H7 (cell line): ENCODE measurements at regions not wholly inside any gene's neighbourhood (a gene's known extent, or its start where the extent isn't known, plus 50 kb on each side); places are given as distances from the start of the nearest gene placed in this dataset.
"Not testable (repeated sequence)": the region's sequence is repeated elsewhere in the genome, so short reads cannot be mapped to it uniquely, and the experiment has no call there.

Experiments
- DNase-seq: peaks from one replicate; pipeline ENCODE4 v3.0.0; 2012
- H3K27me3 ChIP-seq: 2 replicates; pipeline ENCODE4 v1.6.0; 2011; ENCODE audit warnings: mild to moderate bottlenecking, low read length; ENCODE audit not compliant: control insufficient read depth, insufficient read depth
- H3K36me3 ChIP-seq: replicated peaks from 2 replicates; pipeline ENCODE4 v1.5.1; 2011; ENCODE audit warnings: low read length; ENCODE audit not compliant: control insufficient read depth, insufficient read depth
- H3K4me3 ChIP-seq: 2 replicates; pipeline ENCODE4 v1.5.1; 2011; ENCODE audit warnings: low read depth, mild to moderate bottlenecking, control low read depth, low read length, moderate library complexity; ENCODE audit not compliant: insufficient read depth

DNA sequence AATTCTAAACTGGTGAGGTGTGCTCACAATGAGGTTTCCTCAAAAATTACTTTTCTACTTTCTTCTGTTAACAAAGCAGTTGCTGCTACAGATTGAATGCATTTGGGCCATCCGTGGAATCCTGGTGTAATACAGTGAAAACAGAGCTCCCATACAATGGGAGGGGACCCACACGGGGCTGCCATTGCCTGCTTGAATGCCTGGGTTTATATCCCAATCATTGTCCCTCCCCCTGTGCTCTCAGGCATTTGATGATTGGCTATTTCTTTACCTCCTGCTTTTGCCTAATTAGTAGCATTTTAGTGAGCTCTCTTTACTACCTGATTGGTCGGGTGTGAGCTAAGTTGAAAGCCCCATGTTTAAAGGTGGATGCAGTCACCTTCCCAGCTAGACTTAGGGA is 52.9 kb upstream of the CSF1 start:
- not testable (repeated sequence) for H3K27me3 ChIP-seq, H3K36me3 ChIP-seq, DNase-seq, H3K4me3 ChIP-seq

DNA sequence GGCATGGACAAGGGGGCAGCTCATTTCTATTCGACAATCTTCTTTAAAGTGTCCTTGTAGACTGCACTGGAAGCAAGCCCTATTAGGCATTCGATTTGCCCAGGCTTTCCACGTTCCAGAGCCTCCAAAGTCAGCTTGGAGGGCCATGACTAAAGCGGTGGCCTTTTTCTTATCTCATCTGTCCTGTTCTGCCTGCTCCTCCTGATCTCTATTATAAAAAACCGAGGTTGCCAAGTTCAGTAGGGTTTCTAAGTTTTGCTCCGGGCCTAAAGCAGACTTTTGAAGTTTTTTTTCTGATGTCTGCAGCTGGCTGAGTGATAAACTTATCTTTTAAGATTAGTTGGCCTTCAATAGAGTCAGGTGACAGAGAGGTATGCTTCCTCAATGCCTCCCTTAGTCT is 54.7 kb upstream of the CSF1 start:
- H3K27me3 ChIP-seq, H3K4me3 ChIP-seq, H3K36me3 ChIP-seq, DNase-seq: not testable (repeated sequence)

GRCh38 chr1:109853972-109854371 is 56.7 kb upstream of the CSF1 start:
- H3K4me3 ChIP-seq, DNase-seq, H3K27me3 ChIP-seq, H3K36me3 ChIP-seq: not testable (repeated sequence)

DNA sequence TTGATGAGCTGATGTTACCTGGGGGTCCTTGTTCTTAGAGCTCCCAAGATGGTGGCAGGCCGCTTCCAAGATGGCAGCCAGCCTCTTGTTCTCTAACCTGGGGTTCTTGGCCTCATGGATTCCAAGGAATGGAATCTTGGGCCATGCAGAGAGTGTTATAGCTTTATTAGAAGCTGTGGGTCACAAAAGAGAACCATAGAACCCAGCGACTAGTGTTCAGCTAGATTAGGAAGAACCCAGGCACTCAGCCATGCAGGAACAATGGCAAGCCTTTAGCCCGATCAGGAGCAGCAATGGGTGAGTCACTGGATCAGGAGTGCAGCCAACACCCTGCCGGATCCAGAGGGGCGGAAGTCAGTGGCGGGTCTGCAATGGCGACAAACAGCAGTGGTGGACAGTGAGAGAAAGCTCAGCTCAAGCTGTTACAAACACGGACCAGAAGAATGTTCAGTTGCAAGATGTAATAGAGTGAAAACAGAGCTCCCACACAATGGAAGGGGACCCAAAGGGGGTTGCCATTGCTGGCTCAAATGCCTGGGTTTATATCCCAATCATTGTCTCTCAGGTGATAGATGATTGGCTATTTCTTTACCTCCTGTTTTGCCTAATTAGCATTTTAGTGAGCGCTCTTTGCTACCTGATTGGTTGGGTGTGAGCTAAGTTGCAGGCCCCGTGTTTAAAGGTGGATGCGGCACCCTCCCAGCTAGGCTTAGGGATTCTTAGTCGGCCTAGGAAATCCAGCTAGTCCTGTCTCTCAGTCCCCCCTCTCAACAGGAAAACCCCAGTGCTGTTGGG is 58.2 kb upstream of the CSF1 start:
- H3K4me3 ChIP-seq, H3K36me3 ChIP-seq, H3K27me3 ChIP-seq, DNase-seq: not testable (repeated sequence)

- H3K36me3 ChIP-seq = no peaks in the 10 kb centered on the region
- DNase-seq = no peak
- H3K4me3 ChIP-seq = no peak overlapping the region
- no peaks in the 10 kb centered on the region for H3K27me3 ChIP-seq
These were observed 59.8 kb upstream of the CSF1 start for GRCh38 chr1:109850827-109851226.

DNA sequence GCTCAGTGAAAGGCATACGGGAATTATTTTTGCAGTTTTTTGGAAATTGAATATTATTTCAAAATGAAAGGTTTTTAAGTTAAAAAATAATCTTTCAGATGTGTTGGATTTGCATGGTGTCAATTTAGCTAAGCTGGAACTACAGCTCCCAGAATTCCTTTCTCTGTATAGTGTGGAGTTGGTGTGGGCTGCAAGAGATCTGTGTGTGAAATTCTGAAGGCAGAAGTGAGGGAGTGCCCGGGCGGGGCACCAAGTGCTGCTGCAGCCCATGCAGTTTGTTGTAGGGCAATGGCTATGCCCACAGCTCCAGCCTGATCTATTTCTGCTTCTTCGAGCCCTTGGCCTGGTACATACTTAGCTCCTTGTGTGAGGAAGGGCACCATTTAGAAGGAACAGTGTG is 60.5 kb upstream of the CSF1 start:
- Histone ChIP-seq H3K4me3 (no peak overlapping the region), H3K27me3 (no peaks in the 10 kb centered on the region), H3K36me3 (no peaks in the 10 kb centered on the region)
- no peak for DNase-seq

DNA sequence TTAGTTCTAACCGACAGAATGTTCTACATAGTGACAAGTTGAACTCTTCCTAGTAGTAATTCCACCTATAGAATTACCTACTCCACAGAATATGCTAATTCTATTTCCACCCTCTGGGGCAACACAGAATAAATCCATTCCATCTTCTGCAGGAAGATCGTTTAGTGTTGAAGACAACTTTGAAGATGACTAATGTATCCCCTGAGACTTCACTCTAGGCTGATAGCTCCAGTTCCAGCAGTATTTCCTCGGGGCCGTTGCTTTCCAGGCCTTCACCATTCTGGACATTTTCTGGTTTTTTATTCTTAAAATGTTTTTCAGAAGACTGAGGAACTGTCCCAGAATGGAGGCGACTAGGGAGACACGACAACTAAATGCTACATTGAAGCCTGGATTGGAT is 61.0 kb upstream of the CSF1 start:
- DNase-seq = no peak
- no peaks in the 10 kb centered on the region for H3K27me3 ChIP-seq

GRCh38 chr1:109847251-109847650 is 63.4 kb upstream of the CSF1 start:
- no peak for DNase-seq
- no peaks in the 10 kb centered on the region for H3K27me3 ChIP-seq
- H3K36me3 ChIP-seq = no peaks in the 10 kb centered on the region
- H3K4me3 ChIP-seq = no peak overlapping the region

More for the DNA sequence above, 61.0 kb upstream of the CSF1 start:
- Histone ChIP-seq H3K36me3 (no peaks in the 10 kb centered on the region), H3K4me3 (no peak overlapping the region)

- no peak for DNase-seq
- H3K27me3 ChIP-seq = no peaks in the 10 kb centered on the region
- H3K4me3 ChIP-seq = no peak overlapping the region
- no peaks in the 10 kb centered on the region for H3K36me3 ChIP-seq
These were observed 63.8 kb upstream of the CSF1 start for GRCh38 chr1:109846846-109847245.

DNA sequence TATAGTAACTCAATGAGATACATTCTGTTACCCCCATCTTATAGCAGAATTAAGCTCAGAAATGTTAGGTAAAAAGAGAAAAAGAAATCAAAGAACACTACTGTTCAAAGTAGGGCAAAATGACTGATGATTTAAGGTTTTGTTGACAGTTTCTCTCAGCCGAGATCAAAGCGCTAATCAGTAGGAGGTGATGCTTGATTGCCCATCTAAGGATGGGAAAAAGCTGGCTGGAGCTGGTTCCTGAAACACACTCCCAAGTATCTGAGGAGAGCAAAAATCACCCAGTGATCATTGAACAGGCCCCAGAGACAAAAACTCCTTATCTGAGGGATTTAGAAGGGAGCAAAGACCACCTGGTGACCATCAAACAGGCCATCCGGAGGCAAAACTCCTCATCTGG is 64.5 kb upstream of the CSF1 start:
- H3K36me3 ChIP-seq = no peaks in the 10 kb centered on the region
- no peaks in the 10 kb centered on the region for H3K27me3 ChIP-seq
- DNase-seq = no peak

DNA sequence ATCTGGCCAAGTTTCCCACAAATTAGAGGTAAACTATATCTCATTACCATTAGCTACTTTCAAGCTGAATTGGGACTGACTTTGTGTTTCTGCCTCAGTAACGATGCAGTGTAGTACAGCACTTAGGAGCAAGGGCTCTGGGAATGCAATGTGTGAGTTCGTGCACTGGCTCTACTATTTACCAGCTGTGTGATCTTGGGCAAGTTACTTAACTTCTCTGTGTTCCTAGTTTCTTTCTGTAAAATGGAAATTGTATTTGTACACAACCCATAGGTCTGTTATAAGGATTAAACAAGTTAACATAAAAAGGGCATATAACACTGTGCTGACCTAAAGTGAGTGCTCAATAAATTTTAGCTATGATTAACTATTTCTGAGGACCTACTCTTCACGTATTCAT is 65.0 kb upstream of the CSF1 start:
- DNase-seq = no peak
- no peaks in the 10 kb centered on the region for H3K27me3 ChIP-seq
- H3K36me3 ChIP-seq = no peaks in the 10 kb centered on the region
- no peak overlapping the region for H3K4me3 ChIP-seq

More for the DNA sequence above, 64.5 kb upstream of the CSF1 start:
- no peak overlapping the region for H3K4me3 ChIP-seq

DNA sequence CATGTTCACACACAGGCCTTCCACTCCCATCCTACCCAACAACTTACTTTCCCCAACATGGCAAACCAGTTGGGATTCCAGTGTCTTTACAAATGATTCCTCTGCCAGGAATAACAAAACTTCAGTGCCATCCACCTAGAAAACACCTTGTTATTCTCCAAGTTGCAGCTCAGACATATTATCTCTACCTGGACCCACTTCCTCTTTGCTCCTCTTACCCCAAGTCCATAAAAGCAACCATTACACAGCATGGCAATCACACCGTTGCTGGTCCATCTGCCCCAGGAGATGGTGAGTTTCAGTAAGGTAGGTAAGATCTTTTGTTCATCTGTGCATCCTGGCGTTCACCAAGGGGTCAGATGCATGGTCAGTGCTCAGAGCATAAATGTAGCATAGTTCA is 66.0 kb upstream of the CSF1 start:
- H3K36me3 ChIP-seq = no peaks in the 10 kb centered on the region
- DNase-seq = no peak
- H3K4me3 ChIP-seq = no peak overlapping the region
- H3K27me3 ChIP-seq = no peaks in the 10 kb centered on the region

DNA sequence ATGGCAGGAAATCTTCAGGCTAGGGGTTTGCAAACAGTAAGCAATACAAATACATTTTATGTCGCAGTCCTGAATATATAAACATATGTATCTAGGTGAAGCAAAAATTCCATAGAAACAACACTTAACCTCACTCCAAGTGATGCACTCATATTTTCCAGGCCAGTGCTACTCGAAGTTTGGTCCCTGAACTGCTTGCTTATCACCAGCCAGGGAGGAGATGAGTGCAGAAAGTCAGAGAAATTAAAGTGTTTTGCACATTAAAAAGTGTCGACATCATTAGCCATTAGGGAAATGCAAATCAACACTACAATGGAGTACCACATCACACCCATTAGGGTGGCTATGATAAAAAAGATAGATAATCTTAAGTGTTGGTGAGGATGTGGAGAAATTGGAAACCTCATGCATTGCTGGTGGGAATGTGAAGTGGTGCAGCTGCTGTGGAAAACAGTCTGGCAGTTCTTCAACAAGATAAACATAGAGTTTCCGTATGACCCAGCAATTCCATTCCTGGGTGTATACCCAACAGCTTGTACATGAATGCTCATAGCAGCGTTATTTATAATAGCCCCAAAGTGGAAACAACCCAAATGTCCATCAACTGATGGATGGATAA is 70.5 kb upstream of the CSF1 start:
- no peaks in the 10 kb centered on the region for H3K27me3 ChIP-seq
- no peaks in the 10 kb centered on the region for H3K36me3 ChIP-seq
- no peak for DNase-seq
- no peak overlapping the region for H3K4me3 ChIP-seq

GRCh38 chr1:109839276-109839675 is 71.4 kb upstream of the CSF1 start:
- not testable (repeated sequence) for H3K4me3 ChIP-seq, DNase-seq, H3K27me3 ChIP-seq, H3K36me3 ChIP-seq

GRCh38 chr1:109838838-109839240 is 71.8 kb upstream of the CSF1 start:
- H3K27me3 ChIP-seq = no peaks in the 10 kb centered on the region
- DNase-seq = no peak
- no peak overlapping the region for H3K4me3 ChIP-seq

More at GRCh38 chr1:109838838-109839240, 71.8 kb upstream of the CSF1 start:
- no peaks in the 10 kb centered on the region for H3K36me3 ChIP-seq
